Inflammatory macrophage treated with lipopolysaccharide for 4 hours (primary cell): ENCODE measurements at regions not wholly inside any gene's neighbourhood (a gene's known extent, or its start where the extent isn't known, plus 50 kb on each side); places are given as distances from the start of the nearest gene placed in this dataset.

ENCODE experiments used
- DNase-seq: peaks from one replicate; pipeline ENCODE4 v3.0.0-alpha.2; 2020

DNA sequence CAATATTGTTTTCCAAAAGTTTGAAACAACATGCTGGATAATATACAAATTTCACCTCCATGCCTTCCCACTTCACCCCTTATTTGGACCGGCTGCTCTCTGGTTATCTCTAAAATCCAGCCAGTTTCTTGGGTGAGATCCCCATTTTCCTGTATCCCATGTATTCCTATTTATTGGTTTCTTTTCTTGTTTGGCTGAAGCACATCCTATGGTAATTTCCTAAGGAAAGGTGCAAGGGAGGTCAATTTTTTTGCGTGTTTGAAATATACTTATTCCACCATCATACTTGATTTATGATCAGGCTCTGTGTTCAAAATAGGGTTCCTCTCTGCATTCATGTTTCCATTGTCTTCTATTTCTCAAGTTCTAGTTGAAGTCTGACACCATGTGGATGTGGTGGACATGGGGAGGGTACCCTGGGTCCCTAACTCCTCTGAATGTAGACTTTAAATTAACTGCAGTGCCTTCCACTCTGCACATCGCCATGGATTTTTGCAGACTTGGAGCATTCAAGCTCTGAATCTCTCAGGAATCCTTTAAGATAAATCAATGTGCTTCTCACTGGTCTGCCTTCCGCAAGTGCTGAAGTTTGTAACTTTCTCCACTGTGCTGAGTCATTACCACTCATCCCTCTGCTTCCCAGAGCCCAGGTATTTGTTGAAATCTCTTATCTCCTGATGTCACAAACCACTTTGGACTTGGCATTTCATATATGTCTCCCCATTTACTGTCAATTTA lies 52.1 kb upstream of the TLE3 start:
- DNase-seq = no peak

DNA sequence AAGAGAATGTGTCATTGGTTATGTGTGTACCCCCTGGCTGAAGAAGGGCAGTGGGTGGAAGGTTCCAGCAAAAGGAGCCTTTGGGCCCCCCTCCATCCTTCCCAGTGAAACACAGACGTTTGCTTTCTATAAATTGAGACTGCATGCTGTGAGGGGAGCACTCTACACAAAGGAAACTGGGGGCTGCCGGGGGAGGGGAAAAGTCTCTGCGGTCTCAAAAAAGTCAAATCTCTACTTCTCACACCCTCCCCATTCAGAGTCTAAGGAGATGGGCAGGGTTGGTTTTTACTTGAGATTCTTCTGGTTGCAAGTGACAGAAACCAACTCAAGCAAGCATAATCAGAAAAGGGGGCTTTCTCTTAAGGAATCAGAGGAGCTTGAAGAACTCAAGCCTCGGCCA lies 50.1 kb upstream of the TLE3 start:
- no peak for DNase-seq
